IMR-90 (cell line): ENCODE measurements at regions not wholly inside any gene's neighbourhood (a gene's known extent, or its start where the extent isn't known, plus 50 kb on each side); places are given as distances from the start of the nearest gene placed in this dataset.

Source experiments
- ATAC-seq: fragments of 200-7000 bp; cut with Tn5 transposase; 2 replicates; pipeline ENCODE4 v1.9.1; 2020; ENCODE audit warnings: low read depth, mild to moderate bottlenecking, moderate library complexity
- BruUV-seq: library from RNA; stranded (reverse); fragments of 400-500 nt; replicated peaks from 2 replicates; lab custom pipeline; 2021; lab: Mats Ljungman, UMichigan
- CTCF ChIA-PET: fragments of 300-600 bp; formaldehyde crosslinking; extraction: SDS; loops from one replicate; lab custom pipeline; 2021; ENCODE audit warnings: antibody characterized with exemption; lab: Yijun Ruan, JAX
- POLR2A ChIA-PET: fragments of 300-600 bp; sonication (Branson Sonifier 250); formaldehyde crosslinking; loops from one replicate; lab custom pipeline; 2022; ENCODE audit warnings: antibody characterized with exemption; ENCODE audit not compliant: unreplicated experiment; lab: Charles Lee
- DNase-seq: peaks from one replicate; pipeline ENCODE4 v3.0.0; 2013
- H2AFZ ChIP-seq: replicated peaks from 2 replicates; pipeline ENCODE3; 2013; ENCODE audit warnings: low read length, mild to moderate bottlenecking; ENCODE audit not compliant: poor library complexity
- H2AK5ac ChIP-seq: 2 replicates; pipeline ENCODE4 v1.6.1; 2013; ENCODE audit warnings: low read depth, low read length, inconsistent platforms
- H2AK9ac ChIP-seq: replicated peaks from 2 replicates; pipeline ENCODE3; 2013; ENCODE audit warnings: mild to moderate bottlenecking, low read depth, low read length, moderate library complexity; ENCODE audit not compliant: poor library complexity
- H2BK120ac ChIP-seq: 2 replicates; pipeline ENCODE4 v1.6.1; 2013; ENCODE audit warnings: low read depth, low read length, inconsistent platforms
- H2BK15ac ChIP-seq: 3 replicates; pipeline ENCODE4 v1.6.1; 2013; ENCODE audit warnings: low read depth, low read length, inconsistent platforms
- H2BK20ac ChIP-seq: 2 replicates; pipeline ENCODE4 v1.6.1; 2013; ENCODE audit warnings: low read depth, mild to moderate bottlenecking, inconsistent platforms, low read length, moderate library complexity
- H2BK5ac ChIP-seq: 2 replicates; pipeline ENCODE4 v1.6.1; 2013; ENCODE audit warnings: mild to moderate bottlenecking, low read depth, low read length, inconsistent platforms; ENCODE audit not compliant: poor library complexity, severe bottlenecking
- H3K14ac ChIP-seq: replicated peaks from 2 replicates; pipeline ENCODE4 v1.6.1; 2013; ENCODE audit warnings: low read depth, low read length, inconsistent platforms
- H3K18ac ChIP-seq: 2 replicates; pipeline ENCODE4 v1.6.1; 2013; ENCODE audit warnings: low read depth, low read length, control low read depth
- H3K23ac ChIP-seq: 2 replicates; pipeline ENCODE4 v1.6.1; 2013; ENCODE audit warnings: low read depth, low read length, inconsistent platforms
- H3K27ac ChIP-seq: 2 replicates; pipeline ENCODE4 v1.5.1; 2013; ENCODE audit warnings: mild to moderate bottlenecking, control low read depth, low read length; ENCODE audit not compliant: insufficient read depth
- H3K27me3 ChIP-seq: 2 replicates; pipeline ENCODE4 v1.6.1; 2013; ENCODE audit warnings: low read length; ENCODE audit not compliant: control insufficient read depth, insufficient read depth
- H3K36me3 ChIP-seq: 2 replicates; pipeline ENCODE4 v1.6.1; 2013; ENCODE audit warnings: low read length, mixed read lengths; ENCODE audit not compliant: control insufficient read depth, insufficient read depth
- H3K4ac ChIP-seq: 2 replicates; pipeline ENCODE4 v1.6.1; 2013; ENCODE audit warnings: low read depth, low read length, inconsistent platforms
- H3K4me1 ChIP-seq: 2 replicates; pipeline ENCODE4 v1.6.1; 2013; ENCODE audit warnings: low read length, mixed read lengths; ENCODE audit not compliant: control insufficient read depth, insufficient read depth
- H3K4me2 ChIP-seq: 2 replicates; pipeline ENCODE4 v1.6.1; 2013; ENCODE audit warnings: low read depth, mild to moderate bottlenecking, control low read depth, low read length, moderate library complexity
- H3K4me3 ChIP-seq: 2 replicates; pipeline ENCODE4 v1.5.1; 2013; ENCODE audit warnings: low read depth, mild to moderate bottlenecking, control low read depth, low read length, moderate library complexity; ENCODE audit not compliant: insufficient read depth
- H3K56ac ChIP-seq: 2 replicates; pipeline ENCODE4 v1.6.1; 2013; ENCODE audit warnings: low read length, inconsistent platforms; ENCODE audit not compliant: insufficient read depth; ENCODE audit errors: extremely low read depth
- H3K79me1 ChIP-seq, 2 experiments: 2 replicates each; pipeline ENCODE4 v1.6.1; 2013; ENCODE audit warnings: low read length in 2 of 2, inconsistent platforms in 1 of 2, low read depth in 1 of 2
- H3K9ac ChIP-seq: 2 replicates; pipeline ENCODE4 v1.6.1; 2013; ENCODE audit warnings: low read depth, low read length, control low read depth
- H3K9me1 ChIP-seq: 2 replicates; pipeline ENCODE4 v1.6.1; 2013; ENCODE audit warnings: low read length, inconsistent platforms; ENCODE audit not compliant: insufficient read depth
- H3K9me3 ChIP-seq: 2 replicates; pipeline ENCODE4 v1.6.1; 2013; ENCODE audit warnings: low read length; ENCODE audit not compliant: control insufficient read depth, insufficient read depth
- H4K20me1 ChIP-seq: 2 replicates; pipeline ENCODE4 v1.6.1; 2013; ENCODE audit warnings: low read length, inconsistent platforms; ENCODE audit not compliant: insufficient read depth
- H4K5ac ChIP-seq: 2 replicates; pipeline ENCODE4 v1.6.1; 2013; ENCODE audit warnings: mild to moderate bottlenecking, low read depth, low read length, control low read depth
- H4K8ac ChIP-seq, 2 experiments: 2 replicates each; pipeline ENCODE4 v1.6.1; 2013; ENCODE audit warnings: low read depth in 2 of 2, low read length in 2 of 2, control low read depth in 1 of 2, inconsistent platforms in 1 of 2
- H4K91ac ChIP-seq: 2 replicates; pipeline ENCODE4 v1.6.1; 2013; ENCODE audit warnings: low read depth, low read length, inconsistent platforms; ENCODE audit not compliant: insufficient read depth
- BHLHE40 ChIP-seq: fragments of 150-350 bp; IDR thresholded peaks from 2 replicates; pipeline ENCODE4 v1.6.1; 2016; ENCODE audit warnings: mild to moderate bottlenecking, low read depth, low read length
- ELK1 ChIP-seq: fragments of 150-350 bp; IDR thresholded peaks from 2 replicates; pipeline ENCODE4 v1.6.1; 2016; ENCODE audit warnings: low read depth, mild to moderate bottlenecking, low read length, moderate library complexity, borderline replicate concordance
- RAD21 ChIP-seq: IDR thresholded peaks from 2 replicates; pipeline ENCODE4 v1.6.1; 2012; ENCODE audit warnings: low read length, improper control_type of control experiment
- WGBS, 2 experiments: methylation state at CpG; one replicate each; pipeline versions ENCODE4 v1.1.5 to v1.1.7; 2013; ENCODE audit warnings: missing lambda C conversion rate in 2 of 2; ENCODE audit not compliant: insufficient read length in 1 of 2; ENCODE audit errors: extremely low coverage in 2 of 2; 5-methylcytosine and 5-hydroxymethylcytosine counted together
- dilution Hi-C: fragments of 300-500 bp; cut with HindIII; formaldehyde crosslinking; loops from one replicate; pipeline ENCODE4 v1.14.3; 2018; ENCODE audit warnings: low sequenced_read_pairs; ENCODE audit not compliant: unreplicated experiment
- in situ Hi-C: fragments of 300-500 bp; cut with MboI; formaldehyde crosslinking; loops from 3 replicates; pipeline ENCODE4 v1.14.3; 2019; ENCODE audit warnings: low sequenced_read_pairs, inconsistent platforms, mixed read lengths
- intact Hi-C: fragments of 100-400 bp; cut with micrococcal nuclease; formaldehyde crosslinking; loops from 2 replicates; pipeline ENCODE4 v1.10.0; 2022

- CTCF ChIA-PET = no interaction called here
- intact Hi-C loops = no loop called here
- TF ChIP-seq ELK1 (no peak), BHLHE40 (no peak), RAD21 (no peak)
Measured at GRCh38 chr12:29048787-29049186, 100.3 kb upstream of the FAR2 start.

More at GRCh38 chr12:29048787-29049186, 100.3 kb upstream of the FAR2 start:
- Histone ChIP-seq H4K20me1 (no peaks in the 10 kb centered on the region), H3K36me3 (no peaks in the 10 kb centered on the region), H4K8ac (no peak overlapping the region), H3K9ac (no peak overlapping the region), H4K5ac (no peak overlapping the region), H3K14ac (no peak overlapping the region), H2BK15ac (no peak overlapping the region), H2AFZ (no peak overlapping the region), H2AK9ac (no peak overlapping the region), H3K27ac (no peak overlapping the region), H3K56ac (no peak overlapping the region), H2AK5ac (no peak overlapping the region), H3K79me1 (no peaks in the 10 kb centered on the region), H3K18ac (no peak overlapping the region), H3K4ac (no peak overlapping the region), H3K4me2 (no peak overlapping the region), H2BK120ac (no peak overlapping the region), H2BK20ac (no peak overlapping the region), H3K27me3 (no peaks in the 10 kb centered on the region), H3K23ac (no peak overlapping the region), H3K9me3 (no peaks in the 10 kb centered on the region), H2BK5ac (no peak overlapping the region), H3K4me3 (no peak overlapping the region), H4K91ac (no peak overlapping the region), H3K4me1 (peaks cover 1% of the 10 kb centered on the region), H3K9me1 (no peaks in the 10 kb centered on the region)
- ATAC-seq (no peak), DNase-seq (no peak)
- BruUV-seq = no TSS peak
- WGBS, 2 experiments = no CpG with 5 or more reads among the region's 4 CpGs
- POLR2A ChIA-PET = no interaction called here
- in situ Hi-C loops (no loop called here), dilution Hi-C loops (no loop called here)
